22Rv1 (cell line): ENCODE measurements at regions not wholly inside any gene's neighbourhood (a gene's known extent, or its start where the extent isn't known, plus 50 kb on each side); places are given as distances from the start of the nearest gene placed in this dataset.

ENCODE experiments used
- ZFX ChIP-seq: fragments of 450-650 bp; IDR thresholded peaks from 2 replicates; pipeline ENCODE4 v1.6.1; 2017; ENCODE audit warnings: antibody characterized with exemption, borderline replicate concordance
- TF ChIP-seq, protein P1 (sequence below): fragments of 450-650 bp; IDR thresholded peaks from 2 replicates; pipeline ENCODE4 v1.5.1; 2017; ENCODE audit warnings: mild to moderate bottlenecking

DNA sequence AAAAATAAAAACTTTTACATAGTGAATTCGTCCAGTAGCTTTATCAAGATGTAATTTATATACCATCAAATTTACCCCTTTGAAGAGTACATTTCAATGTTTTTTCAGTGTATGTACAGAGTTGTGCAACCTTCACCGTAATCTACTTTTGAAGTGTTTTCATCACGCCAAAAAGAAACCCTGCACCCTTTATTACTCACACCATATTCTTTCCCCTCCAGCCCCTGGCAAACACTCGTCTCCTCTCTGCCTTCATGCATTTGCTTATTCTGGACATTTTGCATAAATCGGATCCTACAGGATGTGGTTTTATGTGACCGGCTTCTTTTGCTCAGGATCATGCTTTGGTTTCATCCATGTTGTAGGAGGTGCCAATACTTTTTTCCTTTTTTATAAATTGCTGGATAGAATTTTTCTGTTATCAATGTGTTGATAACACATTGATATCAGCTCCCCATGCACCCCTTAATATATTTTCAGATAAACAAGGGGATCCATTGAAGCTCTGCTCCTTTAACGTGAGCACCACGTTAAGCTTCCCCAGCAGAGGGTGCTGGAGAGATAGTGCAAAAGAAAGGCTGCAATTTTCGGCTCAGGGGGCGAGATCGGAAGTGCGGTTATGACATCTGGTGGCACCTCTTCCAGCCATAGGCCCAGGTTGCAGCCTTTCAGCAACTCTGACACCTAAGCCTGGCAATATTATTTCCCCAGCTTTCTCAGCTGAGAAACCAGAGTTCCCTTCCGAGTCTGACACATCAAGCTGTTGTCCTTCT, 100.1 kb upstream of the VCX3B start:
- TF ChIP-seq, protein P1, sequence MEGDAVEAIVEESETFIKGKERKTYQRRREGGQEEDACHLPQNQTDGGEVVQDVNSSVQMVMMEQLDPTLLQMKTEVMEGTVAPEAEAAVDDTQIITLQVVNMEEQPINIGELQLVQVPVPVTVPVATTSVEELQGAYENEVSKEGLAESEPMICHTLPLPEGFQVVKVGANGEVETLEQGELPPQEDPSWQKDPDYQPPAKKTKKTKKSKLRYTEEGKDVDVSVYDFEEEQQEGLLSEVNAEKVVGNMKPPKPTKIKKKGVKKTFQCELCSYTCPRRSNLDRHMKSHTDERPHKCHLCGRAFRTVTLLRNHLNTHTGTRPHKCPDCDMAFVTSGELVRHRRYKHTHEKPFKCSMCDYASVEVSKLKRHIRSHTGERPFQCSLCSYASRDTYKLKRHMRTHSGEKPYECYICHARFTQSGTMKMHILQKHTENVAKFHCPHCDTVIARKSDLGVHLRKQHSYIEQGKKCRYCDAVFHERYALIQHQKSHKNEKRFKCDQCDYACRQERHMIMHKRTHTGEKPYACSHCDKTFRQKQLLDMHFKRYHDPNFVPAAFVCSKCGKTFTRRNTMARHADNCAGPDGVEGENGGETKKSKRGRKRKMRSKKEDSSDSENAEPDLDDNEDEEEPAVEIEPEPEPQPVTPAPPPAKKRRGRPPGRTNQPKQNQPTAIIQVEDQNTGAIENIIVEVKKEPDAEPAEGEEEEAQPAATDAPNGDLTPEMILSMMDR = peak; percentile 74
- TF ChIP-seq ZFX = no peak
